NCI-H2227 treated with DMSO at 0.1 percent for 48 hours (cell line): ENCODE measurements at regions not wholly inside any gene's neighbourhood (a gene's known extent, or its start where the extent isn't known, plus 50 kb on each side); places are given as distances from the start of the nearest gene placed in this dataset.
"Not testable (repeated sequence)": the region's sequence is repeated elsewhere in the genome, so short reads cannot be mapped to it uniquely, and the experiment has no call there.

Source experiments
- DNase-seq: peaks from one replicate; lab custom pipeline; 2025; lab: John Stamatoyannopoulos, UW

DNA sequence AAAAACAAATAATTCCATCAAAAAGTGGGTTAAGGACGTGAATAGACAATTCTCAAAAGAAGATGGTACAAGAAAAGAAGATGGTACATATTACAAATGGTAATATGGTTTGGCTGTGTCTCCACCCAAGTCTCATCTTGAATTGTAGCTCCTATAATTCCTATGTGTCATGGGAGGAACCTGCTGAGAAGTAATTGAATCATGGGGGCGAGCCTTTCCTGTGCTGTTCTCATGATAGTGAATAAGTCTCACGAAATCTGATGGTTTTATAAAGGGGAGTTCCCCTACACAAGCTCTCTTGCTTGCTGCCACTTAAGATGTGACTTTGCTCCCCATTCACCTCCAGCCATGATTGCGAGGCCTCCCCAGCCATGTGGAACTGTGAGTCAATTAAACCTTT is 172.9 kb downstream of the C11orf91 start:
- not testable (repeated sequence) for DNase-seq

DNA sequence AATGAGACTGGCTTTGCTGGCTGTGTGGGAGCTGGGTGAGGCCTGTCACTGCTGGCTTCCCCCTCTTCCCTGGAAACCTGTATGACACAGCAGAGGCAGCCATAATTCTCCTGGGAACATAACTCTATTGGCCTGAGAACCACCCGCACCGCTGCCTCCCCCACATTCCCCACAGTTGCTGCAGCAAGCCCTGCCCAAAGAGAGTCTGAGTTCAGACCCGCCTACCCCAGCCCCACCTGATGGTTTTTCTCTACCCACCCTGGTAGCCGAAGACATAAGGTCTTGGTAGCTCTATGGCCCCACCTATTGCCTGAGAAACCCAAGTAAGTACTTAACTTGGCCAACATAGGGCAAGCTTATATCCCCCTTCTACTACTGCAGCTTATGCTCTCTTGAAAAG is 174.8 kb downstream of the C11orf91 start:
- no peak for DNase-seq

DNA sequence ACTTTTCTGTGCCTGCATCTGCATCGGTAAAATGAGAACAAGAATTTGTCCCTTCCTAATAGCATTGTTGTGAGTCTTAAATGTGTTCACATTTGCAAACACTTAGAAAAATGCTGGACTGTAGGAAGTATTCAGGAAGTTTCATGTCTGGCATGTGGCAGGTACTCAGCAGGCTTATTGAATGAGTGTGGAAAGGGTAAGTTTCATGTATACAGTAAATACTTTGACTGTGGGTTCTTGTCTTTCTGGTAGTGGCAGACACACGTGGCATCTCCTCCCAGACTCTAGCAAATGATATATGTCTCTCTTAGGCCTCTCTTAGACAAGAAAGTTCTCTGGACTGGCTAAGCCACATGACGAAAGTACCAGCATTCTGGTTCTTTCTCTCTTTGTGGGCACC is 179.2 kb downstream of the C11orf91 start:
- no peak for DNase-seq

- no peak for DNase-seq
These were observed 180.5 kb downstream of the C11orf91 start for GRCh38 chr11:33520112-33520511.

GRCh38 chr11:33515347-33515746 is 185.3 kb downstream of the C11orf91 start:
- no peak for DNase-seq

DNA sequence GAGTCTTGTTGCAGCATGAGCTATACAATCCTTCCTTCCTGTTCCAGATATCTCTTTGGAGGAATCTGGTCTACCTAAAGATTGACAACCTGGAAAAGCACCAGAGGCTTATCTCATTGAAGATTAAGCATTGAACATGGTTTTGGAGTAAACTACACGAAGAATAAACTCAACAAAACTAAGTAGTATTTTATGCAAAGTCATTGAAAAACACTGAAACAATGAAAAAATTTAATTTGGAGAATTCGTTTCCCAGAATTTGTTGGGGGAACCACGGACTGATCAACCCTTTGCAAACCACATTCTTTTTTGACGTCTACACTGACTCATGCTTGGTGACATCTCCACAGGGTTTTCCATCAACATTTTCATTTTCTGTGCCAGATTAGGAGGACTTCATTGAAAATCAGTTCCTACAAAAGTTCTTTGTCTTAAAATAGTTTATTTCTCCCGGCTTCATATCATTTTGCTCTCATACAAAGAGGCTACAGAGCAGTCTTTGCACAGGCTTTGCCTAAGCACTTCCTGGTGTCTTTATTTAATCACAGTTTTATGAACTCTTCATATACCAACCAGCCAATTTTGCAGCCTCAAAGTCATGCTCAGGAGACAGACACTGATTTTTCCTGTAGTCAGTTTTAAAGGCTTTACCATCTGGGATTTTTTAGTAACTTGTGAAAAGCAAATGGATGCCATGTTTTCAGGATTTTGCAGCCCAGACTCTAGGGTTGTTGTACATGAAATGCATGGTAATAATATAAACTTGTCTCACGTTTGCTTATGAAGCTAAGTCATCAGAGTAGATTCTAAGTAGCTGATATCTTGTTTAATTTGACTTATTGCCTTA is 186.3 kb downstream of the C11orf91 start:
- no peak for DNase-seq

- DNase-seq = no peak
These were observed 191.0 kb downstream of the C11orf91 start for GRCh38 chr11:33509632-33510031.

- no peak for DNase-seq
These were observed 192.7 kb downstream of the C11orf91 start for GRCh38 chr11:33507967-33508366.

DNA sequence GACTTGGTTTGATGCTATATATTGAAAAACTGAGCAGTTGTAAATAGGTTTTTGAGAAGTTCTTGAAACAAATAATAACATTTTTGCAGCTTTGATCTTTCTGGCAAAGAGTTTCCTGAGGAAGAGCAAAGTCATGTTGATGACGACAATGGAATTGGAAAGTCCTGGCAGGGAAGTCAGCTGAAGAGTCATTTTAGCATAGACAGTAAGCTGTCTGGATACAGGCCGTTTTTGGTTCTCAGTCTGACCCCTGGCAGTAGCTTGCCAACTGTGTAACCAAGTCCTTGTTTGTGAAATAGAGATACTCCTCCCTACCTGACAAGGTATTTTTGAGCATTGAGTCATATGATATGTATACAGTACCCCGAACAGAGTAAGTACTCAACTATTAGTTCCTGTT is 193.3 kb downstream of the C11orf91 start:
- no peak for DNase-seq

- DNase-seq = no peak
These were observed 195.5 kb downstream of the C11orf91 start for GRCh38 chr11:33505093-33505492.

GRCh38 chr11:33500861-33501479 is 199.7 kb downstream of the C11orf91 start:
- DNase-seq = no peak

DNA sequence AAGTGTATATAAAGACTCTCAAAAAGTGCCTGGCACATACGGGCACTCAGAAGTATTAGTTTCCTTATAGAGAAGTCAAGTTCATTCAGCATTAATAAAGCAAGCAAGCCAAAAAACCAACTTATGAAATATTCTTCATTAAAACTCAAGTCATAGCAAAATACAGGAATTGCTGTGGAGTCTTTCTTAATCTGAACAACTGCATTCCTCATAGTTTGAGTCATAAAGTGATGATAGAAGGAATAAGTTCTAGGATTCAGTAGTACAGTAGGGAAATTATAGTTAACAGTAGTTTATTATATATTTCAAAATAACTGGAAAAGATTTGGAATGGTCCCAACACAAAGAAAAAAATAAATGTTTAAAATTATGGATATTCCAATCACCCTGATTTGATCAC is 200.3 kb downstream of the C11orf91 start:
- no peak for DNase-seq

- DNase-seq = no peak
These were observed 208.0 kb downstream of the C11orf91 start for GRCh38 chr11:33492596-33492995.

DNA sequence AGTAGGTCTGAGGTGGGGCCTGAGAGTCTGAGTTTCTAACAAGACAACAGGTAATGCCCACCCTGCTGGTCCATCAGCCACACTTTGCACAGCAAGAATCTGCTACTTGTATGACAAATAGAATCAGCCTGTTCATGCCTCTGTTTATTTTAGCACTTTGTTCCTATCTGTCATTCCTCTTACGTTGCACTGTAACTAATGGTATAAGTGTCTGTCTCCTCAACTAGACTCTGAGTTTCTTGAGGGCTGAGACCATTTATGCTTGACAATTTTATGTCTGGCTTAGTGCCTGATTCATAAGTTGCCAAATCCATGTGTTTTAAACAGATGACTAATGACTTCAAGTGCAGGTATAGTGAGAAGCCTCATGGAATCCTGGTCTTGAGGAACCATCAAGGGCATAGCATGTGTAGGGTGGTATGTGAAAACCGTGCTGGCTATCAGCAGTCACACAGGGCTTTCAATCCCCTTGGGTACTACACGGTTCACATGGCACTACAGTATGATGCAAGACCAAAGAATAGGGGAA is 209.7 kb downstream of the C11orf91 start:
- no peak for DNase-seq

GRCh38 chr11:33488971-33489370 is 211.7 kb downstream of the C11orf91 start:
- no peak for DNase-seq

GRCh38 chr11:33480626-33481025 is 220.0 kb downstream of the C11orf91 start:
- DNase-seq = no peak

DNA sequence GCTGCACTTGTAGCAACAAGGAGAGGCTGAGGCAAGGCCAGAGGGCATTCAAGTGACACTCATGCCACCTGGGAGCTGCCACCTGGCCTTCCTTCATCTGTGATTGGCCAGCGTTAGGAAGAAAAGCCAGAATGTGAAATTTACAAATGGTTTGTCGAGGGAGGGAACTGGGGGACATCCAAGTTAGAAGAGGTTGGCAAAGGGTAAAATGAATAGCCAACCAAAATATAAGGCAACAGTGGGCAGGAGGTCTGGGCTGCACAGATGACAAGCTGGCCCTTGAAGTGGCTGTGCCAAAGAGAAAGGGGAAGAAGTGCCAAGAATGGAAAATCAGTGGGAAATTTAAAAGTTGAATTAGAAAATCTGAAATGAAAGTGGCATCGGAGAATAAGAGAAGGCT is 221.4 kb downstream of the C11orf91 start:
- no peak for DNase-seq

GRCh38 chr11:33478111-33478573 is 221.0 kb downstream of the HIPK3 start:
- peak; percentile 33 for DNase-seq

GRCh38 chr11:33476945-33477606 is 219.9 kb downstream of the HIPK3 start:
- DNase-seq = no peak

- DNase-seq = peak; percentile 75
These were observed 218.8 kb downstream of the HIPK3 start for GRCh38 chr11:33475993-33476392.

DNA sequence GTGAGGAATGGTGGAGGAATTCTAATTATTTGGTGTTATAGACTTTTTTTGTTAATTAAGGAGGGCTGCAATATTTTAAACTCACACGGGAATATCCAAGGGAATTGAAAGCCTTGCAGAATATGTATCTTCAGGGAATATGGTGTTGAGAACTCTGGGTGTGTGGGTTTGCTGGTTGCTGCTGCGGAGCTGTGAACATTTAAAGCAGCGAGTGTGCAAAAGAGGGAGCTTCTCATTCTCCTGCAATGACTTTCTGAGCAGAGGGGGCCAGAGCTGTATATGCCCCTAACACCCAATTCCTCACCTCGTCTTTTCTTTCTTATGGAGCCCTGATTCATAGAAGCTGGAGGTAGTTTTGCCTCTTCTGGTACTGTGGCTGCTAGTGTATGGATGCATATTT is 217.7 kb downstream of the HIPK3 start:
- DNase-seq = no peak

DNA sequence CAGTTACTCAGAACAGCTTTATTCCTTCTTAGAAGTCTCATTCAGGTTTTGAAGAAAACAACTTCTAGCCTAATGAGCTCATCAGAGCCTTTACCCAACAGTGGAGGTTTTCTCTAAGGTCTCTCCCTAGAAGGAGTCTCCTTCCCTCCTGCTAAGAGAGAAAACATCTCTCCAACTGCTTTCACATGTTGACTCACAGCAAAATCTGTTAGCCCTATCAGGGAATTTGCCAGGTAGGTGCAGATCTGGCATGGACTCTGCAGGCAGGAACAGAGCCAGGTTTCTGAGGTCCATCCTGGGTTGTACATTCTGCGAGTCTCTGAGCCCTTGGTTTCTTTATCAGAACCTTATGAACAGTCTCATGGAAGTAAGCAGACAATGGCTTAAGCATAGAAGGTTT is 214.4 kb downstream of the HIPK3 start:
- DNase-seq = no peak

DNA sequence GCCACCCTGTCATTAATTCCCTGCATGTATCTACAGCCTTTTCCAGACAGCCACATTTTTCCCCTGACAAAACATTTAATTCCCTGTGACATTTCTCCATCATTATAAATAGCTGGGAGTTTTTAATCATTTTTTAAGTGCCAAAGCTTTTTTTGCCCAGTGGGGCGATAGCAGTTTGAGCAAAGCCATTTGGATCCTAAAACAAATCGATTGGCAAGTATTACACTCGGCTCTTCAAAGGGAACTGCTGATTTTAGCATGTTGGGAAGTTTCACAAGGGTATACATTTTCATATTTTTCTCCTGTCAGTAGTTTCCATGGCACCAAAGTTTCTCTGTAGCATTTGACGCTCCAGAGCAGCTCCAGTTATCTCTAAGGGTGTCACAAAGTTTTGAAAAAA is 210.8 kb downstream of the HIPK3 start:
- no peak for DNase-seq
